Panc1 (cell line): ENCODE measurements at regions not wholly inside any gene's neighbourhood (a gene's known extent, or its start where the extent isn't known, plus 50 kb on each side); places are given as distances from the start of the nearest gene placed in this dataset.

Experiments
- ATAC-seq: fragments of 200-7000 bp; cut with Tn5 transposase; 2 replicates; pipeline ENCODE4 v1.9.1; 2020; ENCODE audit warnings: mild to moderate bottlenecking, moderate library complexity
- BruUV-seq: library from RNA; stranded (reverse); fragments of 400-500 nt; replicated peaks from 2 replicates; lab custom pipeline; 2021; lab: Mats Ljungman, UMichigan
- CTCF ChIA-PET: fragments of 300-600 bp; sonication (Branson Sonifier 250); formaldehyde crosslinking; loops from one replicate; lab custom pipeline; 2022; ENCODE audit warnings: antibody characterized with exemption; lab: Charles Lee
- POLR2A ChIA-PET: fragments of 300-600 bp; sonication (Branson Sonifier 250); formaldehyde crosslinking; loops from one replicate; lab custom pipeline; 2022; ENCODE audit warnings: antibody characterized with exemption; lab: Charles Lee
- DNase-seq: peaks from one replicate; pipeline ENCODE4 v3.0.0-alpha.2; 2010; ENCODE audit warnings: low read depth, low spot score
- H3K27ac ChIP-seq: 2 replicates; pipeline ENCODE4 v1.5.1; 2011; ENCODE audit warnings: mild to moderate bottlenecking, low read length, inconsistent platforms
- H3K27me3 ChIP-seq: fragments of 200-500 bp; sonication (Bioruptor generic); 2 replicates; pipeline ENCODE4 v1.6.0; 2014; ENCODE audit warnings: low read length, inconsistent platforms; ENCODE audit not compliant: control insufficient read depth, insufficient read depth
- H3K36me3 ChIP-seq: fragments of 200-500 bp; sonication (Bioruptor generic); 2 replicates; pipeline ENCODE4 v1.5.1; 2014; ENCODE audit warnings: inconsistent platforms, mild to moderate bottlenecking, low read length, moderate library complexity; ENCODE audit not compliant: control insufficient read depth, insufficient read depth
- H3K4me1 ChIP-seq: 2 replicates; pipeline ENCODE4 v1.5.1; 2011; ENCODE audit warnings: inconsistent platforms, mild to moderate bottlenecking, low read length, moderate library complexity; ENCODE audit not compliant: control insufficient read depth, insufficient read depth
- H3K4me3 ChIP-seq, 2 experiments: 2 replicates each; pipeline ENCODE4 v1.5.1; 2011 to 2012; ENCODE audit warnings: low read depth in 2 of 2, low read length in 2 of 2, mild to moderate bottlenecking in 2 of 2, inconsistent platforms in 1 of 2, moderate library complexity in 1 of 2
- H3K9me3 ChIP-seq: fragments of 200-500 bp; sonication (Bioruptor generic); 2 replicates; pipeline ENCODE4 v1.5.1; 2014; ENCODE audit warnings: low read depth, mild to moderate bottlenecking, inconsistent platforms, low read length, moderate library complexity; ENCODE audit not compliant: control insufficient read depth, insufficient read depth
- CTCF ChIP-seq: fragments of 450-650 bp; IDR thresholded peaks from 2 replicates; pipeline ENCODE4 v1.5.1; 2017; ENCODE audit warnings: mild to moderate bottlenecking
- POLR2AphosphoS5 ChIP-seq: IDR thresholded peaks from 2 replicates; pipeline ENCODE4 v1.6.1; 2012; ENCODE audit warnings: mild to moderate bottlenecking, low read depth, low read length, moderate library complexity
- SIN3A ChIP-seq: IDR thresholded peaks from 2 replicates; pipeline ENCODE4 v1.6.1; 2012; ENCODE audit warnings: low read depth, mild to moderate bottlenecking, low read length, moderate library complexity, borderline replicate concordance; ENCODE audit not compliant: insufficient read depth
- TCF7L2 ChIP-seq: IDR thresholded peaks from 2 replicates; pipeline ENCODE4 v1.6.1; 2011; ENCODE audit warnings: mild to moderate bottlenecking, low read depth, low read length, inconsistent platforms
- in situ Hi-C: cut with HindIII; loops from 2 replicates; pipeline ENCODE4 v1.10.0; 2016; ENCODE audit warnings: low sequenced_read_pairs, low pct_unique_long_range_greater_than_20kb
- intact Hi-C: fragments of 100-400 bp; cut with micrococcal nuclease; formaldehyde crosslinking; loops from one replicate; pipeline ENCODE4 v1.10.0; 2022; ENCODE audit not compliant: unreplicated experiment
- TF ChIP-seq, protein P1 (sequence below), 2 experiments: IDR thresholded peaks; 2 replicates each; pipeline ENCODE4 v1.6.1; 2011 to 2012; ENCODE audit warnings: low read depth in 2 of 2, control low read depth in 1 of 2, low read length in 1 of 2, mild to moderate bottlenecking in 1 of 2, moderate library complexity in 1 of 2; ENCODE audit not compliant: insufficient read depth in 1 of 2

GRCh38 chr18:37674570-37674969 lies 109.0 kb upstream of the CELF4 start:
- CTCF ChIA-PET, result no interaction called here
- intact Hi-C loops, result no loop called here
- Histone ChIP-seq H3K4me3 (no peak overlapping the region), H3K27me3 (no peaks in the 10 kb centered on the region), H3K4me1 (no peaks in the 10 kb centered on the region), H3K36me3 (no peaks in the 10 kb centered on the region), H3K27ac (no peak overlapping the region), H3K9me3 (no peaks in the 10 kb centered on the region)
- BruUV-seq, result no TSS peak
- TF ChIP-seq SIN3A (no peak), POLR2AphosphoS5 (no peak), CTCF (no peak), TCF7L2 (no peak)
- TF ChIP-seq, protein P1, sequence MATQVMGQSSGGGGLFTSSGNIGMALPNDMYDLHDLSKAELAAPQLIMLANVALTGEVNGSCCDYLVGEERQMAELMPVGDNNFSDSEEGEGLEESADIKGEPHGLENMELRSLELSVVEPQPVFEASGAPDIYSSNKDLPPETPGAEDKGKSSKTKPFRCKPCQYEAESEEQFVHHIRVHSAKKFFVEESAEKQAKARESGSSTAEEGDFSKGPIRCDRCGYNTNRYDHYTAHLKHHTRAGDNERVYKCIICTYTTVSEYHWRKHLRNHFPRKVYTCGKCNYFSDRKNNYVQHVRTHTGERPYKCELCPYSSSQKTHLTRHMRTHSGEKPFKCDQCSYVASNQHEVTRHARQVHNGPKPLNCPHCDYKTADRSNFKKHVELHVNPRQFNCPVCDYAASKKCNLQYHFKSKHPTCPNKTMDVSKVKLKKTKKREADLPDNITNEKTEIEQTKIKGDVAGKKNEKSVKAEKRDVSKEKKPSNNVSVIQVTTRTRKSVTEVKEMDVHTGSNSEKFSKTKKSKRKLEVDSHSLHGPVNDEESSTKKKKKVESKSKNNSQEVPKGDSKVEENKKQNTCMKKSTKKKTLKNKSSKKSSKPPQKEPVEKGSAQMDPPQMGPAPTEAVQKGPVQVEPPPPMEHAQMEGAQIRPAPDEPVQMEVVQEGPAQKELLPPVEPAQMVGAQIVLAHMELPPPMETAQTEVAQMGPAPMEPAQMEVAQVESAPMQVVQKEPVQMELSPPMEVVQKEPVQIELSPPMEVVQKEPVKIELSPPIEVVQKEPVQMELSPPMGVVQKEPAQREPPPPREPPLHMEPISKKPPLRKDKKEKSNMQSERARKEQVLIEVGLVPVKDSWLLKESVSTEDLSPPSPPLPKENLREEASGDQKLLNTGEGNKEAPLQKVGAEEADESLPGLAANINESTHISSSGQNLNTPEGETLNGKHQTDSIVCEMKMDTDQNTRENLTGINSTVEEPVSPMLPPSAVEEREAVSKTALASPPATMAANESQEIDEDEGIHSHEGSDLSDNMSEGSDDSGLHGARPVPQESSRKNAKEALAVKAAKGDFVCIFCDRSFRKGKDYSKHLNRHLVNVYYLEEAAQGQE (IDR thresholded peaks at IDR 0.05; ENCODE audit: insufficient read depth in 1 of 2, low read depth in 2 of 2, low read length in 1 of 2), result no peak
- in situ Hi-C loops, result no loop called here
- ATAC-seq (no peak), DNase-seq (no peak)
- POLR2A ChIA-PET, result no interaction called here

DNA sequence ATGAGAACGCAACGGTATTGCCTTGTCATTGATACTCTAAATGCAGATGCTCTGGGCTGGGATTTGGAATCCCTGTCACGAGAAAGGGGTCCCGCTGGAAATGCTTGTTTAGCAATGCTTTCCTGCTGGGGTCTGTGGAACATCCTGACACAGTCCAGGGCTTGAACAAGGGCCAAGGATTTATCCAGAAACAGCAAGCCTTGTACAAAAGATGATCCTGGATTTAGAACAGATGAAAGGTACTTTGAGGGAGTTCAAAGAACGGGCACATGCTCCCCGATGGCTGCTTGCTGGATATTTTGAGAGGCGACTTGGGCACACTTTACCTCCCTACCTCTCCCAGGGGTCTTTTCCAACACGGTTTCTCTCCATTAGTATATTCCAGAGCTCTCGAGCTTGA lies 108.1 kb upstream of the CELF4 start:
- Histone ChIP-seq H3K9me3 (no peaks in the 10 kb centered on the region), H3K4me3 (no peak overlapping the region), H3K27me3 (no peaks in the 10 kb centered on the region), H3K4me1 (no peaks in the 10 kb centered on the region), H3K36me3 (no peaks in the 10 kb centered on the region), H3K27ac (no peak overlapping the region)
- intact Hi-C loops, result no loop called here
- DNase-seq (no peak), ATAC-seq (no peak)
- no TSS peak for BruUV-seq
- TF ChIP-seq, protein P1 (IDR thresholded peaks at IDR 0.05; ENCODE audit: insufficient read depth in 1 of 2, low read depth in 2 of 2, low read length in 1 of 2), result no peak
- ChIA-PET POLR2A (no interaction called here), CTCF (no interaction called here)
- in situ Hi-C loops, result no loop called here
